IMR-90 (cell line): ENCODE measurements at regions not wholly inside any gene's neighbourhood (a gene's known extent, or its start where the extent isn't known, plus 50 kb on each side); places are given as distances from the start of the nearest gene placed in this dataset.

Source experiments
- ATAC-seq: fragments of 200-7000 bp; cut with Tn5 transposase; 2 replicates; pipeline ENCODE4 v1.9.1; 2020; ENCODE audit warnings: low read depth, mild to moderate bottlenecking, moderate library complexity
- BruUV-seq: library from RNA; stranded (reverse); fragments of 400-500 nt; replicated peaks from 2 replicates; lab custom pipeline; 2021; lab: Mats Ljungman, UMichigan
- CTCF ChIA-PET: fragments of 300-600 bp; formaldehyde crosslinking; extraction: SDS; loops from one replicate; lab custom pipeline; 2021; ENCODE audit warnings: antibody characterized with exemption; lab: Yijun Ruan, JAX
- POLR2A ChIA-PET: fragments of 300-600 bp; sonication (Branson Sonifier 250); formaldehyde crosslinking; loops from one replicate; lab custom pipeline; 2022; ENCODE audit warnings: antibody characterized with exemption; ENCODE audit not compliant: unreplicated experiment; lab: Charles Lee
- DNase-seq: peaks from one replicate; pipeline ENCODE4 v3.0.0; 2013
- H2AFZ ChIP-seq: replicated peaks from 2 replicates; pipeline ENCODE3; 2013; ENCODE audit warnings: low read length, mild to moderate bottlenecking; ENCODE audit not compliant: poor library complexity
- H2AK5ac ChIP-seq: 2 replicates; pipeline ENCODE4 v1.6.1; 2013; ENCODE audit warnings: low read depth, low read length, inconsistent platforms
- H2AK9ac ChIP-seq: replicated peaks from 2 replicates; pipeline ENCODE3; 2013; ENCODE audit warnings: mild to moderate bottlenecking, low read depth, low read length, moderate library complexity; ENCODE audit not compliant: poor library complexity
- H2BK120ac ChIP-seq: 2 replicates; pipeline ENCODE4 v1.6.1; 2013; ENCODE audit warnings: low read depth, low read length, inconsistent platforms
- H2BK15ac ChIP-seq: 3 replicates; pipeline ENCODE4 v1.6.1; 2013; ENCODE audit warnings: low read depth, low read length, inconsistent platforms
- H2BK20ac ChIP-seq: 2 replicates; pipeline ENCODE4 v1.6.1; 2013; ENCODE audit warnings: low read depth, mild to moderate bottlenecking, inconsistent platforms, low read length, moderate library complexity
- H2BK5ac ChIP-seq: 2 replicates; pipeline ENCODE4 v1.6.1; 2013; ENCODE audit warnings: mild to moderate bottlenecking, low read depth, low read length, inconsistent platforms; ENCODE audit not compliant: poor library complexity, severe bottlenecking
- H3K14ac ChIP-seq: replicated peaks from 2 replicates; pipeline ENCODE4 v1.6.1; 2013; ENCODE audit warnings: low read depth, low read length, inconsistent platforms
- H3K18ac ChIP-seq: 2 replicates; pipeline ENCODE4 v1.6.1; 2013; ENCODE audit warnings: low read depth, low read length, control low read depth
- H3K23ac ChIP-seq: 2 replicates; pipeline ENCODE4 v1.6.1; 2013; ENCODE audit warnings: low read depth, low read length, inconsistent platforms
- H3K27ac ChIP-seq: 2 replicates; pipeline ENCODE4 v1.5.1; 2013; ENCODE audit warnings: mild to moderate bottlenecking, control low read depth, low read length; ENCODE audit not compliant: insufficient read depth
- H3K27me3 ChIP-seq: 2 replicates; pipeline ENCODE4 v1.6.1; 2013; ENCODE audit warnings: low read length; ENCODE audit not compliant: control insufficient read depth, insufficient read depth
- H3K36me3 ChIP-seq: 2 replicates; pipeline ENCODE4 v1.6.1; 2013; ENCODE audit warnings: low read length, mixed read lengths; ENCODE audit not compliant: control insufficient read depth, insufficient read depth
- H3K4ac ChIP-seq: 2 replicates; pipeline ENCODE4 v1.6.1; 2013; ENCODE audit warnings: low read depth, low read length, inconsistent platforms
- H3K4me1 ChIP-seq: 2 replicates; pipeline ENCODE4 v1.6.1; 2013; ENCODE audit warnings: low read length, mixed read lengths; ENCODE audit not compliant: control insufficient read depth, insufficient read depth
- H3K4me2 ChIP-seq: 2 replicates; pipeline ENCODE4 v1.6.1; 2013; ENCODE audit warnings: low read depth, mild to moderate bottlenecking, control low read depth, low read length, moderate library complexity
- H3K4me3 ChIP-seq: 2 replicates; pipeline ENCODE4 v1.5.1; 2013; ENCODE audit warnings: low read depth, mild to moderate bottlenecking, control low read depth, low read length, moderate library complexity; ENCODE audit not compliant: insufficient read depth
- H3K56ac ChIP-seq: 2 replicates; pipeline ENCODE4 v1.6.1; 2013; ENCODE audit warnings: low read length, inconsistent platforms; ENCODE audit not compliant: insufficient read depth; ENCODE audit errors: extremely low read depth
- H3K79me1 ChIP-seq, 2 experiments: 2 replicates each; pipeline ENCODE4 v1.6.1; 2013; ENCODE audit warnings: low read length in 2 of 2, inconsistent platforms in 1 of 2, low read depth in 1 of 2
- H3K9ac ChIP-seq: 2 replicates; pipeline ENCODE4 v1.6.1; 2013; ENCODE audit warnings: low read depth, low read length, control low read depth
- H3K9me1 ChIP-seq: 2 replicates; pipeline ENCODE4 v1.6.1; 2013; ENCODE audit warnings: low read length, inconsistent platforms; ENCODE audit not compliant: insufficient read depth
- H3K9me3 ChIP-seq: 2 replicates; pipeline ENCODE4 v1.6.1; 2013; ENCODE audit warnings: low read length; ENCODE audit not compliant: control insufficient read depth, insufficient read depth
- H4K20me1 ChIP-seq: 2 replicates; pipeline ENCODE4 v1.6.1; 2013; ENCODE audit warnings: low read length, inconsistent platforms; ENCODE audit not compliant: insufficient read depth
- H4K5ac ChIP-seq: 2 replicates; pipeline ENCODE4 v1.6.1; 2013; ENCODE audit warnings: mild to moderate bottlenecking, low read depth, low read length, control low read depth
- H4K8ac ChIP-seq, 2 experiments: 2 replicates each; pipeline ENCODE4 v1.6.1; 2013; ENCODE audit warnings: low read depth in 2 of 2, low read length in 2 of 2, control low read depth in 1 of 2, inconsistent platforms in 1 of 2
- H4K91ac ChIP-seq: 2 replicates; pipeline ENCODE4 v1.6.1; 2013; ENCODE audit warnings: low read depth, low read length, inconsistent platforms; ENCODE audit not compliant: insufficient read depth
- BHLHE40 ChIP-seq: fragments of 150-350 bp; IDR thresholded peaks from 2 replicates; pipeline ENCODE4 v1.6.1; 2016; ENCODE audit warnings: mild to moderate bottlenecking, low read depth, low read length
- CTCF ChIP-seq: conservative IDR thresholded peaks from 2 replicates; pipeline ENCODE4 v1.5.1; 2012; ENCODE audit warnings: mild to moderate bottlenecking, low read depth, low read length, improper control_type of control experiment
- FOS ChIP-seq: fragments of 150-350 bp; IDR thresholded peaks from 2 replicates; pipeline ENCODE4 v1.6.1; 2016; ENCODE audit warnings: low read depth, low read length
- MAFK ChIP-seq: IDR thresholded peaks from 2 replicates; pipeline ENCODE4 v1.6.1; 2012; ENCODE audit warnings: low read depth, low read length, improper control_type of control experiment
- MAZ ChIP-seq: IDR thresholded peaks from 2 replicates; pipeline ENCODE4 v1.6.1; 2012; ENCODE audit warnings: low read depth, mild to moderate bottlenecking, low read length, improper control_type of control experiment, moderate library complexity, borderline replicate concordance
- NFE2L2 ChIP-seq: fragments of 150-350 bp; IDR thresholded peaks from 2 replicates; pipeline ENCODE4 v1.6.1; 2016; ENCODE audit warnings: low read depth, mild to moderate bottlenecking, low read length
- WGBS, 2 experiments: methylation state at CpG; one replicate each; pipeline versions ENCODE4 v1.1.5 to v1.1.7; 2013; ENCODE audit warnings: missing lambda C conversion rate in 2 of 2; ENCODE audit not compliant: insufficient read length in 1 of 2; ENCODE audit errors: extremely low coverage in 2 of 2; 5-methylcytosine and 5-hydroxymethylcytosine counted together
- dilution Hi-C: fragments of 300-500 bp; cut with HindIII; formaldehyde crosslinking; loops from one replicate; pipeline ENCODE4 v1.14.3; 2018; ENCODE audit warnings: low sequenced_read_pairs; ENCODE audit not compliant: unreplicated experiment
- in situ Hi-C: fragments of 300-500 bp; cut with MboI; formaldehyde crosslinking; loops from 3 replicates; pipeline ENCODE4 v1.14.3; 2019; ENCODE audit warnings: low sequenced_read_pairs, inconsistent platforms, mixed read lengths
- intact Hi-C: fragments of 100-400 bp; cut with micrococcal nuclease; formaldehyde crosslinking; loops from 2 replicates; pipeline ENCODE4 v1.10.0; 2022

- Histone ChIP-seq H2AK9ac (no peak overlapping the region), H3K27me3 (no peaks in the 10 kb centered on the region), H3K18ac (peak overlapping the region; percentile 16; the same call in 1 of the 2 replicates), H2AFZ (no peak overlapping the region), H2BK120ac (no peak overlapping the region; the same call in 1 of the 2 replicates), H4K91ac (no peak overlapping the region), H3K79me1 (no peaks in the 10 kb centered on the region), H2BK5ac (peak overlapping the region; percentile 72), H3K4me2 (peak overlapping the region; percentile 42), H3K9me3 (no peaks in the 10 kb centered on the region), H3K4ac (no peak overlapping the region; the same call in 1 of the 2 replicates), H3K4me3 (no peak overlapping the region), H3K56ac (no peak overlapping the region), H3K23ac (no peak overlapping the region), H3K27ac (no peak overlapping the region), H4K8ac (0 out of 4 replicates have a peak overlapping the region, but pooled peaks of 1 of the 2 experiments have one; percentile 19), H2BK15ac (0 out of 3 replicates have a peak overlapping the region, but pooled peaks have one; percentile 20), H4K5ac (no peak overlapping the region), H4K20me1 (no peaks in the 10 kb centered on the region), H3K9me1 (no peaks in the 10 kb centered on the region), H2BK20ac (no peak overlapping the region), H2AK5ac (no peak overlapping the region), H3K4me1 (peaks cover 4% of the 10 kb centered on the region; the same call in 1 of the 2 replicates), H3K9ac (no peak overlapping the region), H3K14ac (no peak overlapping the region), H3K36me3 (no peaks in the 10 kb centered on the region)
- ChIA-PET POLR2A (no interaction called here), CTCF (no interaction called here)
- no TSS peak for BruUV-seq
- dilution Hi-C loops (no loop called here), in situ Hi-C loops (no loop called here), intact Hi-C loops (no loop called here)
- ATAC-seq (peak; percentile 70), DNase-seq (peak; percentile 53)
- no CpG with 5 or more reads among the region's 4 CpGs for WGBS, 2 experiments
- TF ChIP-seq NFE2L2: no peak
- TF ChIP-seq MAFK: no peak
- no peak for TF ChIP-seq FOS
- TF ChIP-seq CTCF: no peak
- no peak for TF ChIP-seq BHLHE40
- no peak for TF ChIP-seq MAZ
These were observed 109.0 kb upstream of the C1QTNF7 start for GRCh38 chr4:15318621-15319348.
